NCI-H526 treated with DMSO at 0.1 percent for 48 hours (cell line): ENCODE measurements at regions not wholly inside any gene's neighbourhood (a gene's known extent, or its start where the extent isn't known, plus 50 kb on each side); places are given as distances from the start of the nearest gene placed in this dataset.
A peak's percentile ranks its signal among the peaks of the same experiment; 100 is the strongest.

Source experiments
- DNase-seq: peaks from one replicate; lab custom pipeline; 2025; lab: John Stamatoyannopoulos, UW

DNA sequence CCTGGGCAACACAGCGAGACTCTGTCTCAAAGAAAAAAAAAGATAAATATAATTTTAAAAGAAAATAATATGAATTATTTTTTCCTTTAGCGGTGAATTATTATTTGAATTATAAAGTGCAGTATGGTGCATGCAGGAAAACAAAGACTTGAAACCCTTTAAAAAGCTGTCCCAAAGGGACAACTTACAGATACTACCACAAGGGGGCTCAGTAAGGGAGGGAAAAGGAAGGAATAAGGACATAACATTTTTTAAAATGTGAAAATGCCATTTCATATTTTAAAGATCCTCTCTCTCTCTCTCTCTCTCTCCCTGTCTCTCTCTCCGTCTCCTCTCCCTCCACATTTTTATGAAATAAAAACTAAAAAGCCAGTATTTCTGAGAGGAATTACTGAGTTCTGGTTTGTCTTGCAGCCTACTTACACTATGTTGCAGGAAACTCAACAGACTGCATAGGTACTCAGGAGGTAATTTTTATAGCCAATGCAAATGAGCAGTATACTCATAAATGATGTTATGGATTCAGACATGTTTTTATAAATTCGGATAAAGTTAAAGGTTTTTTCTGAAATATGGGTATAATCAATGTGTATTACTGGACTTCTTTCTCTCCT lies 455.0 kb upstream of the GJE1 start:
- DNase-seq = peak; percentile 44

DNA sequence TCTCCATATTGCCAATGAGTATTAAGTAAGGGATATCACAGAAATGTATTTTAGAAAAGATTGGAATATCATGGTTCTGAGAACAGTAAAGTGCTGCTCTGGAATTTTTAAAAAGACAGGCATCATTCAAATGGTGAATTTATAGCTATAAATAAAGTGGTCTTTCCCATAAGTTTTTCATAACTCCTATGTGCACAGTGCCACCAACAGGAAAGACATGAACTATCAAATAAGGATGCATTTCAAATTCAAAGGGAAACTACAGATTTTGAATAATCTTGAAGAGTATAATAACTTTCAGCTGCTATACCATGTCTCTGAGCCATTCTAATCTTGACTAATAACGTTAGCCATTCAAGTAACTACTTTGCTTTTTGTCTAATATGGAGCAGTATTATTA lies 456.8 kb upstream of the GJE1 start:
- no peak for DNase-seq

DNA sequence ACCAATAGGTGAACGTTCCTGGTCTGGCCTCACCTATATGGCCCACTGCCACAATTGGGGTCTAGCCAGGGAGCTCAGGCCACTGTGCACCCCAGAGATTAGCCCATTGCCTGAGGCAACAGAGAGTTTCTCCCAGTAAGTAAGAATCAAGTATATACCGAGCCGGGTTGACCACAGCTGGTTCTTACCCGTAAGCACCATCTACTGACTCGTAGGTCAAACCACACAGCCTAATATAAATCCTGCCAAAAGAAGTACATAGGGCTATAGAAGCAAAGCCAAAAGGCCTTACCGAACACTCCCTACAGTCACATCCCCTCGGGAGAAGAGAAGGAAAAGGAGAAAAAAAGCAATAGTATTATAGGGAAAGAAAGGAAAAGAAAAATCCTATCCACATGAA lies 463.6 kb upstream of the GJE1 start:
- DNase-seq = no peak

DNA sequence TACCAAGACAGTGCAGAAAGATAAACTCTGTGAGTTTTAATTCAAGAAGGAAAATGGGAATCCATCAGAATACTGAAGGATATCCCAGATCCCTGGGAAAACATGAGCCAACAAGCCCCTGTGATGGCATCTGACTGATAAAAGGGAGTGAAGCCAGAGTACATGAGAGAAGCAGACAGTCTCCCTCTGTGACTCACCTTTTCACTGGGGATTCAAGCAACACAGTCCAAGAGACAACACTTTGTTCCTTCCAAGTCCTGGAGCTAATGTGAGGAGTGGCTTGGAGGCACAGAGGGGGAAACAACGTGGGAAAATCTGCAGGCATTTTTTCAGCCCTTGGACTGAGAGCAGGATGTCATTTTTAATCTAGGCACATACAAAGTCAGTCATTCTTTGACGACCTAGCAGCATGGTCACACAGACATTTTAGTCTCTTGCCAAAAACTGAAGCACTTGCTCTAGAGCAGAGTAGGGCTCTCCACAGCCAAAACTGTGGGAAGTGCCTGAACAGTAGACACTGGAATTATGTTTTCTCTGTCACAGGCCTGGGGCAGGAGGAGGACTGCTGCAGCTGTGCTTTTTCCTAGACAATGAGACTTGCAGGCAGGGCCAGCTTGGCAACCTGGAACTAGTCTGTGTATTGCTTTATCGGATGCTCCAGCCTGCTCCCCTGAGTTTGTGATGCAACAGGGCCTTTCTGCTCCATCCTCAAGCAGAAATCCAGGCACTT lies 465.0 kb upstream of the GJE1 start:
- no peak for DNase-seq

DNA sequence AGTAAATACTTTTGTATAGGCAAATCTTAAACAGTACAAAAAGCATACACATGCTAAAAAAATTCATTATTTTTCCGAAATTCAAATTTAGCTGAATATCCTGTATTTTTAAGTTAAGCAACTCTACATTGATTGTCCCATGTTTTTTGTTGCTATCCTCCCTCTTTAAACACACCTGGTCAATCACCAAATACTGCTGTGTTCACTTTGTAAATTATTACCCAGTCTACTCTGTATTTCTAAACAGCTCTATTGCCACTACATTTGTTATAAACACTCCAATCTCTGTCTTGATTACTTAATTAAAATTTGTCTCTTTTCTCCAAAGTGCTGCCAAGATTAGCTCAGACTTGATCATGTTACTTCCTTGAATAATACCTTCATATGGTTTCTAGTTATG lies 466.5 kb upstream of the GJE1 start:
- DNase-seq = no peak

DNA sequence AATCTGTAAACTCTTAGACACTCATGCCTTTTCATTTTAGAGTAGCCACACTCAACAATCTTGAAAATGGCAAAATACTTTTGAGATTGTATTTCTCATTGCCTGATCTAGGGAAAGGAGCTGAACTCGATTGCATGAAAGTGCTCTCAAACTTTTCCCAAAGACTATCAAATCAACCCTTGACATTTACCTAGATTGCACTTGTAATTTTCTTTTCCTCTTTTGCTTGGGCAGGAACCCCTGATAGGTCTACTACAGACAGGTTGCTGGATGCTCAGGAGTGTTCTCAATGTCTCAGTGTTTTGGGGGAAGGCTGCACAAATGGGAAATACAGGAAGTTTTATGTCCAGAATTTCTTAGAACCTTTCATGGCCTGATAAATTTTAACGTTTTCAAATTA lies 468.0 kb upstream of the GJE1 start:
- no peak for DNase-seq

DNA sequence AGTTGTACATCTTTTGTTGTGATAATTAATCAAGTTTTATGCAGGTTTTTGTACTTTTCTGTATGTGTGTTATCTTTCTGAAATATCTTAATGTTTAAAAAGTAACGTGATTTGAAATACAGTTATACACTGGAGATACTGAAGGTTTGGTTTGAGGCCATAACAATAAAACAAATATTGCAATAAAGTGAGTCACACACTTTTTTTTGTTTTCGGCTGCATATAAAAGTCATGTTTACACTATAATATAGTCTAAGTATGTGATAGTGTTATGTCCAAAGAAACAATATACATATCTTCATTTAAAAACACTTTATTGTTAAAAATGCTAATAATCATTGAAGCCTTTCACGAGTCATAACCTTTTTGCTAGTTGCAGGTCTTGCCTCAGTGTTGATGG lies 473.1 kb upstream of the GJE1 start:
- no peak for DNase-seq

DNA sequence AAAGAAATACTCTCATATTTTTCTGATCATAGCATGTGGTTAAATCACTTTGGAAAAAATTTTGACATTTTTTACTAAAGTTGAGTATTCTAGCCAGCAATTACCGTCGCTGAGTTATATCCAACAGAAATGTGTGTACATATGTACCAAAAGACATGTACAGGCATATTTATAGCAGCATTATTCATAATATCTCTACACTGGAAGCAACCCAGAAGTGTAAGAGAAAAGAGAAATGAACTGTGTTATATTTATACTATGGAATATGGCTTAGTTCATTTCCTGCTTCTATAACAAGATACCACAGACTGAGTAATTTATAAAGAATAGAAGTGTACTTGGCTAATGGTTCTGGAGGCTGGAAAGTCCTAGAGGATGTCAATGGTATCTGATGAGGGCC lies 474.0 kb upstream of the GJE1 start:
- no peak for DNase-seq

DNA sequence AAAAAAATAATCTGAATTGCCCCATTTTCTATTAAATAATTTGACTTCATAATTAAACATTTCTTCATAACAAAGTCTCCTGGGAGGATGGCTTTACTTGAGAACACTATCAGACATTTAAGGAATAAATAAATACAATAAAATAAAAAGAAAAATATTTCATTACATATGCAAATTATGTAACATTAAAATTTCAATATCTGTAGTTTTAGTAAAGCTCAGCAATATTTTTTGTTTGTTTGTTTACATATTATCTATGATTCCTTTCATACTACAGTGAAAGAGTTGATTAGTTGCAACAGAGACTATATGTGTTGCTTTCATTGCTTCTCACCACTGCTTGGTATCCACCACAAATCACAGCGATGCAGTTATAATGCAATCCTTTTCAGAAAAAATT lies 474.9 kb upstream of the GJE1 start:
- no peak for DNase-seq

DNA sequence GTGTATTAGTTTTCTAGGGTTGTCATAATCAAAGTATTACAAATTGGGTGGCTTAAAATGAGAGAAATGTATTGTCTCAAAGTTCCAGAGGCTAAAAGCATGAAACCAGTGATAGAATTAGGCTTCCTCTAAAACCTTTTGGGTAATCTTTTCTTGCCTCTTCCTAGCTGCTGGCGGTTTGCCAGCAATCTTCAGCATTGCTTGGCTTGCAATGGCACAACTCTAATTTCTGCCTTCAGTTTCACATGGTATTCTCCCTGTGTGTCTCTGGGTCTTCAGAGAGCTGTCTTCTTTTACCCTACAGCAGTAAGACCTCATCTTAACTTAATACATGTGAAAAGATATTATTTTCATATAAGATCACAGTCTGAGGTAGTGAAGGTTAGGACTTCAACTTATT lies 479.1 kb upstream of the GJE1 start:
- DNase-seq = no peak

DNA sequence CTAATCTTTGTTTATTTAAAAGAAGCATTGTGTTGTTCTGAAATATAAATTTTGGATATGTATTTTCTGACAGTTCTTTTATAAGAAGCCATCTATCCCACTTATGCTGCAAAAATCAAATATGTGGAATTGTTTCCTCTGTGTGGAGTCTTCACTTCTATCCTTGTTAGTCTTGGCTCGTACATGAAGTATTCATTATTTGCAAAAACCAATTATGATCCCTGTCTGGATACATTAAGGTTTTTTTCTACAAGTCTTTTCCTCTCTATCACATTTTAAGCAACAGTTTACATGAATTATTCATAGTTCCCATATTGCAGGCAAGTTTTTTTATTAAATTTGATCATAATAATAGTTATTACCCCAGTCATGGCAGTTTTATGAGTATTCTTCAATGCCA lies 490.8 kb upstream of the GJE1 start:
- no peak for DNase-seq

DNA sequence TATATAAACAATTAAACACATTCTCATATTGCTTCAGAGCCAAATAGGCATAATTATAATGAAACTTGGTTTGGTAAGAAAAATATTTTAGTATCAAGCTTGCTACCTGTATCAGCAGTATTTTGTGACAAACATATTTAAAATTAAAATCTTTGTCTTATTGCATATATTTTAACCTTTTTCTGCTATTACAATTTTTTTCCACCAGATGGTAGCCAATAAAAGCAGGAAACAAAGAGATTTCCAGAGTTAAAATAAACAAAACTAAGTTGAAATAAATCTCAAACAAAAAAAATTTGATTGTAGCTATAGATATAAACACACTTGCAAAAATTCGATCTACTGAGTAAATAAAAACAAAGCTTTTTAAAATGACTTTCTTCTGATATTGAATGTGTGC lies 491.3 kb upstream of the GJE1 start:
- DNase-seq = no peak

DNA sequence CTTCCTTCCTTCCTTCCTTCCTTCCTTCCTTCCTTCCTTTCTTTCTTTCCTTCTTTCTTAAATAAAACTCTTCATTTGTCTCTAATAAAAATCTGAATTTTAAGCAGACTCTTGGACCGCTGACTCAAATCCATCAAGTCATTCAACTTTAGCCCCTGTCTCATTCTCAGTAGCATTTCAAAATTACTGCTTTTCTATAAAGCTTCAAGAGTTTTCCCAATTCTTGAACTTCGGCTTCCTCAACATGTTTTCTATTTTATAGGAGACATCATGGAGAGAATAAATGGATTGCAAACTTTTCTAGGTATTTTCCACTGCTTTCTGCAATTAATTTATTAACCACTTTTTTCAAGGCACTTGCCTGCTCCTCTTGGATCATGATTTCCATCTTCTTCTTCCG lies 497.1 kb upstream of the GJE1 start:
- DNase-seq = no peak

DNA sequence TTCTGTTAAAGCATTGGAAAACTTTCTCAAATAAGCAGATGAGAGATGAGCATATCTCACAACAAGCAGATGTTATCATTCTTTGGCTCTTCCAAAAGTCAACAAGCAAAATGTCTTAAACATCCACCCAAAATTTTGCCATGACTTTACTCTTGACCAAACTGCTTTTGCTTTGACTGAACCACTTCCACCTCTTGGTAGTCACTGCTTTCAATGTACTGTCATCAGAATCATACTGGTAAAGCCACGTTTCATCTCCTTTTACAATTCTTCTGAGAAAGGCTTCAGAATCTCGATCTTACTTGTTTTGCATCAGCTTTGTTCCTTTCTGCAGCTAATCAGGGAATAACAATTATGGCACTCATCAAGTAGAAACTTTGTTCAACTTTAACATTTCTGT lies 498.5 kb upstream of the GJE1 start:
- DNase-seq = no peak

DNA sequence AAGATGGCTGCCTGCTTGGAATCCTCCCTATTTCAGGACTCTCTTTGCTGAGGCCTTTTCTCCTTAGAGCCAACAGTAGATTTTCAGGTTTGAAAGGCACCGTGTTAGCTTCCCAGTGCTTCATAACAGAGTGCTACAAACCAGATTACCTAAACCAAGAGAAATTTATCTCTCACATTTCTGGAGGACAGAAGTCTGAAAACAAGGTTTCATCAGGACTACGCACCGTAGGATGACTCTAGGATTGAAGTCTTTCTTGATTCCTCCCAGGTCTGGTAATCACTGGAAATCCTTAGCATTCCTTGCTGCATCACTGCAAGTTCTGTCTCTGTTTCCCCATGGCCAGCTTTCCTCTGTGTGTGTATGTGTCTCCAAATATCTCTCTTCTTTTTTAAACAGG lies 508.4 kb upstream of the GJE1 start:
- DNase-seq = no peak

DNA sequence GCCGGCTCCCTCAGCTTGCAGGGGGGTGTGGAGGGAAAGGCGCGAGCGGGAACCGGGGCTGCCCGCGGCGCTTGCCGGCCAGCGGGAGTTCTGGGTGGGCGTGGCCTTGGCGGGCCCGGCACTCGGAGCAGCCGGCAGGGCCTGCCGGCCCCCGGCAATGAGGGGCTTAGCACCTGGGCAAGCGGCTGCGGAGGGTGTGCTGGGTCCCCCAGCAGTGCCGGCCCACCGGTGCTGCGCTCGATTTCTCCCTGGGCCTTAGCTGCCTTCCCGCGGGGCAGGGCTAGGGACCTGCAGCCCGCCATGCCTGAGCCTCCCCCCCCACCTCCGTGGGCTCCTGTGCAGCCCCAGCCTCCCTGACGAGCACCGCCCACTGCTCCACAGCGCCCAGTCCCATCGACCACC lies 514.5 kb upstream of the GJE1 start:
- DNase-seq = no peak

DNA sequence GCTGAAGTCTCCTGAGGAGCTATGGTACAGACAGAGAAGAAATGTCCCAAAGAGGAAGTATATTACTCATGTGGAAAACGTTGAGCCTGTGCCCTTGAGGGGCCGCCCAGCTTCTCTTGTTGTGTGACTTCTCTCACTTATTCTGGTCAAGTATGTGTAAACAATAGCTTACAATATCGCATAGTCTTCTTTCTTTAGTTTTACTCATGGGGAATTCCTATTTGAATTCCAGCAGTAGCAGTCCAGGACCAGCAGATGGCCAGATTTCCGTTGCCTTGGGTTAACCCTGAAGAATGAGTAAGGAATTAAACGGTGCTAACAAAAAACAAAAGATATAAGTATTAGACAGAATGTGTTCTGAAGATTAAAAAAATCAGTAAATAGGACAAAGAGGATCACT lies 522.0 kb upstream of the GJE1 start:
- no peak for DNase-seq

DNA sequence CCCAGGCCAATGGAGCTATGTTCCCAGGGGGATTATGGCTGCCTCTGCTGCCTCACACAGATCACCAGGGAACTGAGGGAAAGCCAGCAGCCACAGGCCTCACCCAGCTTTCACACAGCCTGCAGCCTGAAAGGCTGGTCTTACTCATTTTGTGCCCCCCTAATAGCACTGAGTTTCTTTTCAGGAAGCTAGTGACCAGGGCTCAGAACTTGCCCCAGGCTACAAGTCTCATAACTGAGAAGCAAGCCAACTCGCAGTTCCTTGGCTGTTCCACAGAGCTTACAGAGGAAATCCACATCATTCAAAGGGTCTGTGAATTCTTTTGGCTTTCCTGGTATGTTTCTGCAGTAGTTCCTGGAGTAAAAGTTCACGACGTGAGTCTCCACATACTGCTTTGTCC lies 524.8 kb upstream of the GJE1 start:
- DNase-seq = no peak

DNA sequence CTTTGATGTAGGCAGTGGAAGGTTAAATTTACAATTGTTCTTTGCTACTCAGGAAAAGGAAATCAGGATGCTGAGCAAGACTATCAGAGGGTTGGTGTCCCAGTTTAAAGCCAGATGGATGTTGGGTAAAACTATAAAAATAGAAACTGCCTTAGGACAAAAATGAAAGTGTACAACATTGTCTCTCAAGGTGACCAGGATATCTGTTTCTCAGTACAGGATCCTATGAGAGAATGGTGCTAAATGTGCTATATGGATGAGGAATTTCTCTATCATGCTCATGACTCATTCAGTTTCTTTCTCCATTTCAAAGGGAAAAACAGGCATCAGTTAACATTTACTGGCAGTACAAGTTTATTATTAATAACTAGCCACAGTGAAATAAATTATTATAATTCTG lies 534.2 kb upstream of the GJE1 start:
- DNase-seq = no peak

DNA sequence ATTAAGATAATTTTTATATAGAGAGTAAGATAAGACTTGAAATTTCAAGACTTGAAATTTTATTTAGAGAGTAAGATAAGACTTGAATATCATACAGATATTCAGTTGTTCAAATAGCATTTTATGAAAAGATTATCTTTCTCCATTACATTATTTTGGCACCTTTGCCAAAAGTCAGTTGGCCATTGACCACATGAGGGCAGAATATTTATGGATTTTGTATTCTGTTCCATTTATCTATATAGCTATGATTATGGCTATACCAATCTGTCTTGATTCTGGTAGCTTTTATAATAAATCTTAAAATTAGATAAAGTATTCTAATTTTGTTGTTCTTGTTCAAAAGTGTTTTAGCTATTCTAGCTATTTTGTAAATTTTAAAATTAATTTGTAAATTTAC lies 537.9 kb upstream of the GJE1 start:
- DNase-seq = no peak

DNA sequence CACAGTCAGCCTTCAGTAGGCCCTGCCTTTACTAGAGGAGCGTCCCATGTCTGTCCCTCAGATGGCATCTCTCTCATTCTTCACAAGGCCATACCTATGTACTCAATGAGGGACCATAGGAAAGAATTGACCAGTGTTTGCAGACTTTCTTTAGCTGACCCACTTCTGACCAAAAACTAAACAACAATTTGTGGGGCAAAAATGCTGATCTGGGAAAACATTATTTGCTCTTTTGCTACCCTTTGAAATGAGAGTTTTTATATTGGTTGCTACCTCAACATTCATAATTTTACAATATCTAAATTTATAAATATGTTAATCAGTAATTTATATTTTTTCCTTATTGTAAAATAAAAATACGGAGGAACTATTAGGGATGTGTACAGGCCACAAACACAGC lies 539.4 kb upstream of the GJE1 start:
- no peak for DNase-seq

DNA sequence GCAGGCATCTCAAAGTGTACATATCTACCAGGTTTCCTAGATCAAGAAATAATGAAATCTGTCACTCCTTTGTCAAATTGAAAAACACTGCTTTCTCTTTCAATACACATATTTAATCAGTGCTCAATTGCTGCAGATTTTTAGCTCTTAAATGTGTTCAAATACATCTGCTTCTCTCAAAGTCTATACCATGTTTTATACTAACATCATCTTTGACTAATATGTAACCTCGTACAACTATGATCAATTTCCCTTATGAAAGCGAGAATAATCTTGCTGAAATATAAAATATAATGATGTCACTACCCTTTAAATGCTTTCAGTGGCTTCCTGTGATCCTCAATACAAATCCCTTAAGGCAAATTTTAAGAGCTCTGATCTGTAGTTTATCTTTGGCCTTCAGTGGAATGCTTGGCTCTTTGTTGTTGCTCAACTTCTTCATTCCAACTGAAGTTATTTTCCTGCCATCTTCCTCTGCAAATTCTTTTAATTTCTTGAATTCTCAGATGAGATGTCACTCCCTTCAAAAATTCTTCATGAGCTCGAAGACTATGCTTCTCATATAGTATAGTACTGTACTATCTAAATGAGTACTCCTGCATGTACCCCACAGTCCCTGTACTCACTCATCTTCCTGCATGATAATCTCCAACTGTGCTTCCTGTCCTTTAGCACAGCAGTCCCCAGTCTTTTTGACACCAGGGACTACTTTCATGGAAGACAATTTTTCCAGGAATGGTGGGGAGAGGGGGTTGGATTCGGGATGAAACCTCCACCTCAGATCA lies 545.1 kb upstream of the GJE1 start:
- no peak for DNase-seq

DNA sequence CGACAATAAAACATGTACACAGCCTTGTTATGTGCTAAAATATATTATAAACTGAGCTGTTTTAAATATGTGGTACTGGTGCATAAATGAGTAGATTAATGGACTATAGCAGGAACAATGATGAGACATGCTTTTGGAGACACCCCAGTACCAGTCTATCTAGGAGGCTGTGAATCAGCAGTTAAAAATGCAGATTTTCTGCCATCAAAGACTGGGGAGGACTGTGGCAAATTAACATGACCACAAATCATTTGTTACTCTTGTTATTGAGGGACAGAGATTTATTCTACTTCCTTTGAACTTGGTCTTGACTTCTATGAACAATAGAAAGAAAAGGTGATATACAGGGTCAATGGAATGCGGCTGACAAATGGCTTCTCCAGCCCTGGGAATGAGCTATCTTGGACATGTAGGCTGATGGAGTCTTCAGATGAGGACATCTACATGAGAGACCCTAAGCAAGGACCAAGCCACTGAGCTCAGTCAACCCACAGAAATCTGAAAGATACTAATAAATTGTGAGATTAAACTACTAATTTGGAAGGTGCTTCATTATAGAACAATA lies 551.7 kb upstream of the GJE1 start:
- no peak for DNase-seq
